B cell (primary cell): ENCODE measurements at regions not wholly inside any gene's neighbourhood (a gene's known extent, or its start where the extent isn't known, plus 50 kb on each side); places are given as distances from the start of the nearest gene placed in this dataset.

ENCODE experiments used
- ATAC-seq: fragments of 200-7000 bp; cut with Tn5 transposase; one replicate; pipeline ENCODE4 v1.10.0; 2021; ENCODE audit warnings: low read depth, mild to moderate bottlenecking, moderate number of reproducible peaks, moderate library complexity
- CTCF ChIA-PET: fragments of 350-600 bp; sonication (Branson Sonifier 250); formaldehyde crosslinking; loops from one replicate; lab custom pipeline; 2021; ENCODE audit warnings: antibody characterized with exemption, inconsistent platforms; lab: Charles Lee
- POLR2A ChIA-PET: fragments of 350-600 bp; sonication (Branson Sonifier 250); formaldehyde crosslinking; loops from one replicate; lab custom pipeline; 2021; ENCODE audit warnings: antibody characterized with exemption; lab: Charles Lee
- DNase-seq: peaks from one replicate; pipeline ENCODE4 v3.0.0; 2013
- H2AFZ ChIP-seq: 2 replicates; pipeline ENCODE4 v1.6.1; 2012; ENCODE audit warnings: mild to moderate bottlenecking, low read depth, low read length; ENCODE audit not compliant: insufficient read depth, poor library complexity, severe bottlenecking
- H3K27ac ChIP-seq, 2 donors: 1 replicate in 1 of 2; 2 replicates in 1 of 2; pipeline ENCODE4 v1.5.1; 2012 to 2013; ENCODE audit warnings: low read length in 2 of 2, mild to moderate bottlenecking in 2 of 2, moderate library complexity in 1 of 2
- H3K27me3 ChIP-seq, 4 experiments: fragments of 200-600 bp in 1 of 4; sonication (generic) in 1 of 4; replicated peaks in 1 of 4; 1 replicate in 2 of 4; 2 replicates in 2 of 4; pipeline versions ENCODE4 v1.6.1 to v1.7.0; 2013 to 2016; ENCODE audit warnings: low read length in 3 of 4, mild to moderate bottlenecking in 2 of 4, mixed read lengths in 1 of 4, moderate library complexity in 1 of 4; ENCODE audit not compliant: insufficient read depth in 4 of 4, control insufficient read depth in 3 of 4; ENCODE audit errors: control extremely low read depth in 1 of 4
- H3K36me3 ChIP-seq, 2 experiments: replicated peaks in 1 of 2; 1 replicate in 1 of 2; 2 replicates in 1 of 2; pipeline versions ENCODE4 v1.6.1 to v1.7.1; 2013; ENCODE audit warnings: low read length in 1 of 2; ENCODE audit not compliant: insufficient read depth in 2 of 2, control insufficient read depth in 1 of 2; ENCODE audit errors: control extremely low read depth in 1 of 2, extremely low read depth in 1 of 2
- H3K4me1 ChIP-seq, 2 donors: fragments of 200-600 bp in 1 of 2; sonication (generic) in 1 of 2; 1 replicate in 1 of 2; 2 replicates in 1 of 2; pipeline versions ENCODE4 v1.5.1 to v1.6.1; 2013 to 2017; ENCODE audit warnings: low read length in 2 of 2; ENCODE audit not compliant: control insufficient read depth in 2 of 2, insufficient read depth in 2 of 2
- H3K4me2 ChIP-seq: replicated peaks from 2 replicates; pipeline ENCODE3; 2012; ENCODE audit warnings: mild to moderate bottlenecking, low read depth, low read length; ENCODE audit not compliant: poor library complexity, severe bottlenecking
- H3K4me3 ChIP-seq, 5 experiments: fragments of 200-600 bp in 1 of 5; sonication (generic) in 1 of 5; 1 replicate in 3 of 5; 2 replicates in 2 of 5; pipeline versions ENCODE4 v1.5.1 to v1.7.0; 2011 to 2016; ENCODE audit warnings: low read length in 4 of 5, mild to moderate bottlenecking in 4 of 5, low read depth in 2 of 5, control low read depth in 1 of 5, moderate library complexity in 1 of 5; ENCODE audit not compliant: insufficient read depth in 1 of 5; ENCODE audit errors: control extremely low read depth in 1 of 5, extremely low read depth in 1 of 5
- H3K79me2 ChIP-seq: fragments of 200-600 bp; sonication (generic); one replicate; pipeline ENCODE4 v1.6.0; 2016; ENCODE audit warnings: low read length; ENCODE audit not compliant: control insufficient read depth, insufficient read depth
- H3K9ac ChIP-seq: fragments of 200-600 bp; sonication (generic); 2 replicates; pipeline ENCODE4 v1.6.1; 2017; ENCODE audit warnings: mild to moderate bottlenecking, low read length, moderate library complexity
- H3K9me3 ChIP-seq, 3 donors: one replicate each; pipeline versions ENCODE4 v1.6.1 to v1.7.1; 2013; ENCODE audit warnings: low read length in 2 of 3; ENCODE audit not compliant: control insufficient read depth in 2 of 3, insufficient read depth in 1 of 3; ENCODE audit errors: control extremely low read depth in 1 of 3
- H4K20me1 ChIP-seq: 2 replicates; pipeline ENCODE4 v1.6.0; 2012; ENCODE audit warnings: mild to moderate bottlenecking, low read length; ENCODE audit not compliant: insufficient read depth, control insufficient read depth, poor library complexity, severe bottlenecking
- H3K27ac Mint-ChIP-seq: one replicate; pipeline ENCODE4 v1.8.0; 2021; ENCODE audit warnings: mixed read lengths
- H3K27me3 Mint-ChIP-seq: one replicate; pipeline ENCODE4 v1.8.0; 2021; ENCODE audit warnings: mixed read lengths
- H3K4me1 Mint-ChIP-seq: one replicate; pipeline ENCODE4 v1.8.0; 2021; ENCODE audit warnings: mixed read lengths
- H3K4me3 Mint-ChIP-seq: one replicate; pipeline ENCODE4 v1.8.0; 2021; ENCODE audit warnings: mixed read lengths
- H3K9me3 Mint-ChIP-seq: one replicate; pipeline ENCODE4 v1.8.0; 2022; ENCODE audit warnings: mixed read lengths; ENCODE audit not compliant: insufficient read depth
- EZH2 ChIP-seq: IDR thresholded peaks from 2 replicates; pipeline ENCODE4 v1.6.1; 2012; ENCODE audit warnings: borderline replicate concordance, low read depth, mild to moderate bottlenecking, moderate library complexity, low read length; ENCODE audit not compliant: insufficient read depth, poor library complexity, severe bottlenecking
- WGBS: methylation state at CpG from one replicate; pipeline ENCODE4 v1.1.5; 2013; ENCODE audit warnings: missing lambda C conversion rate; ENCODE audit not compliant: insufficient coverage; 5-methylcytosine and 5-hydroxymethylcytosine counted together
- intact Hi-C: fragments of 100-400 bp; cut with micrococcal nuclease; formaldehyde crosslinking; loops from one replicate; pipeline ENCODE4 v1.10.0; 2022
- TF ChIP-seq, protein P1 (sequence below): fragments of 200-600 bp; IDR thresholded peaks from one replicate; pipeline ENCODE4 v1.8.0; 2022; ENCODE audit warnings: antibody characterized with exemption, mild to moderate bottlenecking

DNA sequence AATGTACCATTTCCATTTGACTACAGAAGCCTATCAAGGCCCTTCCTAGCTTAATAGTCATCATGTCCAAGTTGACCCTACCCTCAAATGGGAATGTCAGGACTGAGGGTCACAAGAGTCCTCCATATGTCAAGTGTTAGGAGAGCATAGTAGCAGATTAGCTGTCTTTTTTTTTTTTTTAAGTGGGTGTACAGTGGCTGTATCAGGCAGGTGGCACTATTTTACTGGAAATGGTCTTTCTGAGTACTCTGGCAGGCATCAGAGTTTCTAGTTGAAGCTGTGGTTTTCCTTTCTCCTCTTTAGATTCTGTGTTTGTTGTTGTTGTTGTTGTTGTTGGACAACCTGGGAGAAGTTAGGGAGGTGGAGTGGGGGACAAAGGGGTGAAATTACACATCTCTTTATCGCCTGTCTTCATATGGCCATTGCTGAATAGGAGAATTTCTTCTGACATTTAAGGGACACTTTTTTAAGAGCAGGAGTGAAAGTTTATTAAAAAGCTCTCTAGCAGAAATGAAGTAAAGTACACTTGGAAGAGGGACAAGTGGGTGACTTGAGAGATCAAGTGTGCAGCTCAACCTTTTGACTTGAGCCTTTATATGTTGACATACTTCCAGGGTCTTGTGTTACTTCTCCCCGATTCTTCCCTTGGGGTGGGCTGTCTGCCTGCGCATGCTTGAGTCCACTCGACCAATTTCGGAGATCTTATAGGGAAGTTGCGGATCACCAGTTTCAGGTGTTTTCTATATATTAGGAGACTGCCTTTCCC lies 104.1 kb upstream of the FOXP2 start:
- ChIA-PET CTCF (no interaction called here), POLR2A (no interaction called here)
- Histone ChIP-seq H3K9me3 (no peaks in the 10 kb centered on the region), H3K4me2 (no peak overlapping the region), H3K9ac (no peak overlapping the region), H3K79me2 (no peaks in the 10 kb centered on the region), H3K27ac (no peak overlapping the region), H4K20me1 (no peaks in the 10 kb centered on the region), H2AFZ (no peak overlapping the region), H3K4me1 (no peaks in the 10 kb centered on the region), H3K4me3 (no peak overlapping the region), H3K27me3 (no peaks in the 10 kb centered on the region), H3K36me3 (no peaks in the 10 kb centered on the region)
- no peaks in the 10 kb centered on the region for H3K4me1 Mint-ChIP-seq
- intact Hi-C loops: no loop called here
- H3K9me3 Mint-ChIP-seq: no peaks in the 10 kb centered on the region
- no peak overlapping the region for H3K27ac Mint-ChIP-seq
- ATAC-seq: no peak
- H3K4me3 Mint-ChIP-seq: no peak overlapping the region
- no peak for DNase-seq
- TF ChIP-seq, protein P1, sequence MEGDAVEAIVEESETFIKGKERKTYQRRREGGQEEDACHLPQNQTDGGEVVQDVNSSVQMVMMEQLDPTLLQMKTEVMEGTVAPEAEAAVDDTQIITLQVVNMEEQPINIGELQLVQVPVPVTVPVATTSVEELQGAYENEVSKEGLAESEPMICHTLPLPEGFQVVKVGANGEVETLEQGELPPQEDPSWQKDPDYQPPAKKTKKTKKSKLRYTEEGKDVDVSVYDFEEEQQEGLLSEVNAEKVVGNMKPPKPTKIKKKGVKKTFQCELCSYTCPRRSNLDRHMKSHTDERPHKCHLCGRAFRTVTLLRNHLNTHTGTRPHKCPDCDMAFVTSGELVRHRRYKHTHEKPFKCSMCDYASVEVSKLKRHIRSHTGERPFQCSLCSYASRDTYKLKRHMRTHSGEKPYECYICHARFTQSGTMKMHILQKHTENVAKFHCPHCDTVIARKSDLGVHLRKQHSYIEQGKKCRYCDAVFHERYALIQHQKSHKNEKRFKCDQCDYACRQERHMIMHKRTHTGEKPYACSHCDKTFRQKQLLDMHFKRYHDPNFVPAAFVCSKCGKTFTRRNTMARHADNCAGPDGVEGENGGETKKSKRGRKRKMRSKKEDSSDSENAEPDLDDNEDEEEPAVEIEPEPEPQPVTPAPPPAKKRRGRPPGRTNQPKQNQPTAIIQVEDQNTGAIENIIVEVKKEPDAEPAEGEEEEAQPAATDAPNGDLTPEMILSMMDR: no peak
- no peak for TF ChIP-seq EZH2
- 83% methylated on average over 1 of the region's 6 CpGs for WGBS
- H3K27me3 Mint-ChIP-seq: no peaks in the 10 kb centered on the region

DNA sequence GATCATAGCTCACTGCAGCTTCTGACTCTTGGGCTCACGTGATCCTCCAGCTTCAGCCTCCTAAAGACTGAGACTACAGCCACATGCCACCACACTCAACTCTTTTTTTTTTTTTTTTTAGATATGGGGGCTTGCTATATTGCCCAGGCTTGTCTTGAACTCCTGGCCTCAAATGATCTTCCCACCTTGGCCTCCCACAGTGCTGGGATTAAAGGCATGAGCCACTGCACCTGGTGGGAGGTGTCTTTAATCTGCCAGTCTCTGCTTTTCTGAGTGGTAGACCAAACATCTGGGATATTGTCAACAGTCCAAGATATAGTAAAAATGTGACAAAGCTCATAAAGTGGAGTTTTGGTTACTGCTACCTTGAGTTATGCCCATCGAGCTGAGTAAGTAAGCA lies 104.9 kb upstream of the FOXP2 start:
- Histone ChIP-seq H3K36me3 (no peaks in the 10 kb centered on the region), H3K9me3 (no peaks in the 10 kb centered on the region), H2AFZ (no peak overlapping the region), H3K4me1 (no peaks in the 10 kb centered on the region), H4K20me1 (no peaks in the 10 kb centered on the region), H3K9ac (no peak overlapping the region), H3K27me3 (no peaks in the 10 kb centered on the region), H3K4me3 (no peak overlapping the region), H3K79me2 (no peaks in the 10 kb centered on the region), H3K4me2 (no peak overlapping the region), H3K27ac (no peak overlapping the region)
- Mint-ChIP-seq H3K4me1 (no peaks in the 10 kb centered on the region), H3K27ac (no peak overlapping the region), H3K27me3 (no peaks in the 10 kb centered on the region), H3K9me3 (no peaks in the 10 kb centered on the region), H3K4me3 (no peak overlapping the region)
- intact Hi-C loops: no loop called here
- WGBS: 78% methylated on average over 1 of the region's 2 CpGs
- POLR2A ChIA-PET: no interaction called here
- DNase-seq (no peak), ATAC-seq (no peak)
- CTCF ChIA-PET: no interaction called here
- TF ChIP-seq, protein P1: no peak
- no peak for TF ChIP-seq EZH2
